Epidermal melanocyte (primary cell): ENCODE measurements at regions not wholly inside any gene's neighbourhood (a gene's known extent, or its start where the extent isn't known, plus 50 kb on each side); places are given as distances from the start of the nearest gene placed in this dataset.
"Not testable (repeated sequence)": the region's sequence is repeated elsewhere in the genome, so short reads cannot be mapped to it uniquely, and the experiment has no call there.

Source experiments
- DNase-seq: peaks from one replicate; pipeline ENCODE4 v3.0.0; 2011; ENCODE audit warnings: low spot score; ENCODE audit not compliant: insufficient read length

GRCh38 chr9:86500667-86501435, 146.6 kb upstream of the TUT7 start:
- no peak for DNase-seq

- no peak for DNase-seq
Measured at GRCh38 chr9:86500031-86500430, 145.8 kb upstream of the TUT7 start.

- DNase-seq, result no peak
Measured at GRCh38 chr9:86494644-86495111, 140.5 kb upstream of the TUT7 start.

GRCh38 chr9:86491468-86492266, 137.5 kb upstream of the TUT7 start:
- no peak for DNase-seq

- DNase-seq, result no peak
Measured at GRCh38 chr9:86488794-86489193, 134.6 kb upstream of the TUT7 start.

- DNase-seq, result no peak
Measured at GRCh38 chr9:86488345-86488744, 134.1 kb upstream of the TUT7 start.

GRCh38 chr9:86487838-86488233, 133.6 kb upstream of the TUT7 start:
- no peak for DNase-seq

- peak; percentile 81 for DNase-seq
Measured at GRCh38 chr9:86486891-86487837, 133.0 kb upstream of the TUT7 start.

- DNase-seq, result no peak
Measured at GRCh38 chr9:86485359-86485758, 131.1 kb upstream of the TUT7 start.

- DNase-seq, result no peak
Measured at GRCh38 chr9:86483496-86483895, 129.3 kb upstream of the TUT7 start.

GRCh38 chr9:86481466-86481865, 127.3 kb upstream of the TUT7 start:
- no peak for DNase-seq

- not testable (repeated sequence) for DNase-seq
Measured at GRCh38 chr9:86475255-86475654, 121.0 kb upstream of the TUT7 start.

- DNase-seq, result no peak
Measured at GRCh38 chr9:86471171-86471815, 117.1 kb upstream of the TUT7 start.

GRCh38 chr9:86470326-86470725, 116.1 kb upstream of the TUT7 start:
- peak; percentile 61 for DNase-seq

- no peak for DNase-seq
Measured at GRCh38 chr9:86469476-86470250, 115.5 kb upstream of the TUT7 start.

- DNase-seq, result no peak
Measured at GRCh38 chr9:86464242-86464641, 110.0 kb upstream of the TUT7 start.

- no peak for DNase-seq
Measured at GRCh38 chr9:86460216-86461002, 106.2 kb upstream of the TUT7 start.

- DNase-seq, result no peak
Measured at GRCh38 chr9:86459599-86460155, 105.5 kb upstream of the TUT7 start.

- no peak for DNase-seq
Measured at GRCh38 chr9:86459191-86459590, 105.0 kb upstream of the TUT7 start.
